ENCODE measurements at regions not wholly inside any gene's neighbourhood (a gene's known extent, or its start where the extent isn't known, plus 50 kb on each side); places are given as distances from the start of the nearest gene placed in this dataset.
"Not testable (repeated sequence)": the region's sequence is repeated elsewhere in the genome, so short reads cannot be mapped to it uniquely, and the experiment has no call there.

GRCh38 chrX:1021314-1021993, 191.0 kb downstream of the CRLF2 start:
- not testable (repeated sequence) for TF ChIP-seq EZH2 (IDR thresholded peaks at IDR 0.05; ENCODE audit: insufficient read depth, poor library complexity, severe bottlenecking); EZH2phosphoT487 (IDR thresholded peaks at IDR 0.05; ENCODE audit: insufficient read depth, low read depth)
